22Rv1 (cell line): ENCODE measurements at regions not wholly inside any gene's neighbourhood (a gene's known extent, or its start where the extent isn't known, plus 50 kb on each side); places are given as distances from the start of the nearest gene placed in this dataset.

Source experiments
- H3K27ac ChIP-seq: fragments of 450-650 bp; 2 replicates; pipeline ENCODE4 v1.5.1; 2017
- ZFX ChIP-seq: fragments of 450-650 bp; IDR thresholded peaks from 2 replicates; pipeline ENCODE4 v1.6.1; 2017; ENCODE audit warnings: antibody characterized with exemption, borderline replicate concordance
- TF ChIP-seq, protein P1 (sequence below): fragments of 450-650 bp; IDR thresholded peaks from 2 replicates; pipeline ENCODE4 v1.5.1; 2017; ENCODE audit warnings: mild to moderate bottlenecking

DNA sequence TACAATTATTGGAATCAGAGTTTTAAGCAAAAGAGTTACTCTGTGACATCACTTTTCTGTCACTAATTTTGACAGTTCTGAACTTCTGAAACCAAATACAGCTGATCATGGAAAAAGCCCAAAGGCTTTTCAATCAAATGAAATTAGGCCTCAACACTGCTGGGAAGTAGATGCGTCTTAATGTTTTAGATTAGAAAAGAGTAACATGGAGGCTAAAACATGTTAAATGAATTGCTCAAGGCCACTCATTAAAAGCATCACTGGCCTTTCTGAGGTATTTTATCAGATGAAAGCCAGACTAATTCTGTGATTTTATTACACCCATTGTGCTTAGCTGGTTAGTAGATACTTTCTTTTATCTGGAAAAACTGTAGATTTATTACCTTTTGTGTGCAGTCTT is 672.6 kb downstream of the CENPC start:
- no peak overlapping the region for H3K27ac ChIP-seq
- no peak for TF ChIP-seq ZFX
- TF ChIP-seq, protein P1, sequence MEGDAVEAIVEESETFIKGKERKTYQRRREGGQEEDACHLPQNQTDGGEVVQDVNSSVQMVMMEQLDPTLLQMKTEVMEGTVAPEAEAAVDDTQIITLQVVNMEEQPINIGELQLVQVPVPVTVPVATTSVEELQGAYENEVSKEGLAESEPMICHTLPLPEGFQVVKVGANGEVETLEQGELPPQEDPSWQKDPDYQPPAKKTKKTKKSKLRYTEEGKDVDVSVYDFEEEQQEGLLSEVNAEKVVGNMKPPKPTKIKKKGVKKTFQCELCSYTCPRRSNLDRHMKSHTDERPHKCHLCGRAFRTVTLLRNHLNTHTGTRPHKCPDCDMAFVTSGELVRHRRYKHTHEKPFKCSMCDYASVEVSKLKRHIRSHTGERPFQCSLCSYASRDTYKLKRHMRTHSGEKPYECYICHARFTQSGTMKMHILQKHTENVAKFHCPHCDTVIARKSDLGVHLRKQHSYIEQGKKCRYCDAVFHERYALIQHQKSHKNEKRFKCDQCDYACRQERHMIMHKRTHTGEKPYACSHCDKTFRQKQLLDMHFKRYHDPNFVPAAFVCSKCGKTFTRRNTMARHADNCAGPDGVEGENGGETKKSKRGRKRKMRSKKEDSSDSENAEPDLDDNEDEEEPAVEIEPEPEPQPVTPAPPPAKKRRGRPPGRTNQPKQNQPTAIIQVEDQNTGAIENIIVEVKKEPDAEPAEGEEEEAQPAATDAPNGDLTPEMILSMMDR, result no peak

DNA sequence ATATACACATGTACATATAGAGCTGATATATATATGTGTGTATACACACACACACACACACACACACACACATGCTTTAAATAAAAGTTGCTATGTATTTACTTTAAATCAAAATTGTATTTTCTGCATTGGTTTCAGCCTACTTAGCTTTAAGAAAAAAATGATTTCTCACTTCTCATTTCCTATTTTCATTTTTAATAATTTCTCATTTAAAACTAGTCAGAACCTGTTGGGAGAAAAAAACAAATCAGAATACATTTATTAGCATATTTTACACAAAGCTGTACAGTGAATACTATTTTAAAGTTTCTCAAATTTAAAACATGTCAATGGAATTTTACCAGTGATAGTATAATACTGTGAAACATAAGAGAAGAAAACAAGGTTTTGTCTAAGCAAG is 681.8 kb downstream of the CENPC start:
- no peak overlapping the region for H3K27ac ChIP-seq
- TF ChIP-seq ZFX, result no peak
- TF ChIP-seq, protein P1, result no peak

DNA sequence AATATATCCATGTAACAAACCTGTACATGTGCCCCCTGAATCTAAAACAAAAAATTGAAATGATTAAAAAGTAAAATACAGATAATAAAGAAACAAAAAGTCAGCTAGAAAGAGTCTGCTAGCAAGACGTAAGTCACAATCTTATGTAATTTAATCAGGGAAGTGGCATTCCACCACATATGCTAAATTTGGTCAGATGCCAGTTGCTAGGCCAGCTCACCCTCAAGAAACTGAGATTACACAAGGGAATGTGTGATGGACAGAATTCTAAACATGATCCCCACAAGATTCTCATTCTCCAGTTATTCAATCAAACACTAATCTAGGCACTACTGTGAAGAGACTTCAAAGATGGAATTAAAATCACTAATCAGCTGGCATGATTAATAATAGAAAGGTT is 689.3 kb downstream of the CENPC start:
- no peak for TF ChIP-seq ZFX
- TF ChIP-seq, protein P1, result no peak
- H3K27ac ChIP-seq, result no peak overlapping the region

DNA sequence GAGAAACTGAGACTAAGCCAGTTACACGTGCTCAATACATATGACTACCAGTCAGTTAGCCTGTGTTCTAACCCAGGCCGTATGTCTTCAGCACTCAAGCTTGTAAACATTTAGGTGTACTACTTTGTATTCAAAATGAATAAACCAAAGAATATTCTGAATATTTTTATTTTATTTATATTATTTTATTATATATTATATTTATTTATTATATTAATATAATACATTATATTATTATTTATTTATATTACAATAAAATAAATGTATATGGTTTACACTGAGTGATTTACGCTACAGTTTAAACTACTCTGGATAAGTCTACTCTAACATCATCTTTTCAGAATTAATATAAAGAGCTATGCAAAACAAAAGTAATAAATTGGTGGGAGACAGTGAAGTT is 691.5 kb downstream of the CENPC start:
- TF ChIP-seq ZFX, result no peak
- TF ChIP-seq, protein P1, result no peak

DNA sequence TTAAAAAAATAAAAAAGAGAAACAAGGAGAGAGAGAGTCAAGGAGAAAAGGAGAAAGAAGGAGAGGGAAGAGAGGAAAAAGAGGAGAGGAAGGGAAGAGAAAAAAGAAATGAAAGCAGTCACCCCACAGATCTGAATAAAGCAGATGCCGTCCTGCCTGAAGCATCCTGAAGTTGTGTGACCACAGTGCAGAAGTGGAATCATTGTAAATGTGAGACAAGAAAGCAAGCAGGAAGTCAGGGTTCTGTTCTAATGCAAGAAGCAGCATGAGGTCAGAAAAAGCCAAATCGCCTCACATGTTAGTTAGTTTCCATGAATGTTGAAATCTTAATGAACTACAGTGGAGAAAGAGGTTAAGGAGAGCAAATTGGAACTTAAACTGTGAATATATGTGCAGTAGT is 692.5 kb downstream of the CENPC start:
- no peak for TF ChIP-seq ZFX
- TF ChIP-seq, protein P1, result no peak
- H3K27ac ChIP-seq, result no peak overlapping the region

More for the DNA sequence above, 691.5 kb downstream of the CENPC start:
- no peak overlapping the region for H3K27ac ChIP-seq

DNA sequence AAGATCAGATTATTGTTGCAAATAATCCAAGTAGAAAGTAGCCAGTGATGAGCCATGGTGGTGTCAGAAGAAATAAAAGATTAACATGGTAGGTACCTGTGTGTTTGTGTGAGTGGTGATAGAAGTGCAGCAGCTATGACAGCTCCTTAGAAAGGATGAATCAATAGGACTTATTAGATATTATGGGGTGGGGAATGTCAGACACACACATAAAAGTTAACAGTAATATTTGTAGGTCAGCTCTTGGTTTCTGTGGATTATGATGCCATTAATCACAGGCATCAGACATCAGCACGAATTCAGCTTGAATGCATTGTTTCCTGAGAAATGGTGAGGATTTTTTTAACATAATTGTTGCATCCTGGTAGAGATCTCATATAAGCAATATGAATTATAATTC is 695.7 kb downstream of the CENPC start:
- TF ChIP-seq ZFX, result no peak
- TF ChIP-seq, protein P1, result no peak
- H3K27ac ChIP-seq, result no peak overlapping the region

DNA sequence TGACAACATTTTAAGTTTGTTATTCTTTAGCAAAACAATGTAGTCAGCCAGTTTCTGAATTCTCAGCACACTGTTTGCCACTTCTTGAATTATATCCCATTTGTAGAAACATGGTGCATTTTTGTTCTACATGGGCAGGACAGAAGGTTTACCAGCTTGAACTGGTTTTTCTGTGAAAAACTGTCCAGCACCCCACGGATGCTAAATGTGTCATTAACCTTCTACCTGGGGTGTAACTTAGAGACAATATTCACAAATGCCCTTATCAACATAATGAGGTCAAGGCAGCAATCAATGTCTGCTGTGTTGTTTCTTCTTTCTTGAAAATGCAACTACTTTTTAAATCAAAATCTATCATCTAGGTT is 702.6 kb downstream of the CENPC start:
- no peak overlapping the region for H3K27ac ChIP-seq
- TF ChIP-seq, protein P1, result no peak
- no peak for TF ChIP-seq ZFX
